OCI-M2 (cell line): ENCODE measurements at regions not wholly inside any gene's neighbourhood (a gene's known extent, or its start where the extent isn't known, plus 50 kb on each side); places are given as distances from the start of the nearest gene placed in this dataset.

Experiments
- DNase-seq: peaks from one replicate; lab custom pipeline; 2025; ENCODE audit not compliant: unreplicated experiment; lab: John Stamatoyannopoulos, UW

DNA sequence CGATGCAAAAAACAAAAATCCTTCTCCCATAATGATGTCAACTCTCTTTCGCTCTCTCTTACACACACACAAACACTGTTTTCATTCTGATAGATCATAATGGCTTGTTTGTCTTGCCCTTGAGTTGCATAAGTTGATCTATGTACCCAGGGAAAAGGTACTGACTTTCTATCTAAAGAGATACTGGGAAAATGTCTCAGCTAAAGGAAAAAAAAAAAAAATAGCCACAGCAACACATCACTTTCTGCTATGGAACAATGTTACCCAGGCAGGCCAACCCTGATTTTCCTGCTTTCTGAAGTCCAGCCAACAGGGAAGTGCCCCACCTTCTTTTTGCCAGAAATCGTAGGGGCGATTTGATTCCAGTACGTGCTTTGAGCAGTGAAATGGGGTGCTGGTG is 212.6 kb upstream of the ACTBL2 start:
- DNase-seq: no peak

DNA sequence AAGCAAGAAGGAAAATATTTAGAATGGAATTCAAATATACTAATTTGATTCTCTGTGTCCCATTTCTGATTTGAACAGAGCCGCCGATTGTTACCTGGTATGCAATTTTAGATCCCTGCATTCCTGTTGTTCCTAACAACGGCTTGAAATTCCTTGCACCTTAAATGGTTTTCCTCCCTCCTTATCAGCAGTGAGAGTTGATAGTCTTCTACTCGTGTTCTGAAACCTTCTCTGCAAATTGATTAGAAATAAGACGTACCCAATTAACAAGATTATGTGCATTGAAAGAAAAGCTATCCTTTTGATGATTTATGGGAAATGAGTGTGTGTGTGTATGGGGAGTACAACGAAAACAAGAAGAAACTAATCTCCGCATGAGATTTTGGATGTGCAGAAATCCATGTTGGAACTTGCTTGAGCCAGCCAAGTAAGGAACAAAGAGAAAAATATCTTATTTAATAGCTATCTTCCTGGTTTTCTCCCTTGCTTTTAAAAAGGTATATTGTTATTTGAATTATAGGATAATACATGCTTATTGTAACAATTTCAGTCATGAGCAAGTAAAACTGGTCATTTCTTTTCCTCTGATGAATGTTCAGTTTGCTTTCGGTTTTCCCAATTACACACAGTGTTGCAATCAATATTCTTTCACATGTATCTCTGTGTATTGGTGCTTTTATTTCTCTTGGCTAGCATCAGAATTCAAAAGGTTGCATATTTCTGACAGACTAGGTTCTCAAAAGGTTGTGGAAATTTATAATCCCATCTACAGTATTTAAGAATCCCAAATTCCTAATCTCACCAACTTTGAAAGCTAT is 211.1 kb upstream of the ACTBL2 start:
- no peak for DNase-seq

DNA sequence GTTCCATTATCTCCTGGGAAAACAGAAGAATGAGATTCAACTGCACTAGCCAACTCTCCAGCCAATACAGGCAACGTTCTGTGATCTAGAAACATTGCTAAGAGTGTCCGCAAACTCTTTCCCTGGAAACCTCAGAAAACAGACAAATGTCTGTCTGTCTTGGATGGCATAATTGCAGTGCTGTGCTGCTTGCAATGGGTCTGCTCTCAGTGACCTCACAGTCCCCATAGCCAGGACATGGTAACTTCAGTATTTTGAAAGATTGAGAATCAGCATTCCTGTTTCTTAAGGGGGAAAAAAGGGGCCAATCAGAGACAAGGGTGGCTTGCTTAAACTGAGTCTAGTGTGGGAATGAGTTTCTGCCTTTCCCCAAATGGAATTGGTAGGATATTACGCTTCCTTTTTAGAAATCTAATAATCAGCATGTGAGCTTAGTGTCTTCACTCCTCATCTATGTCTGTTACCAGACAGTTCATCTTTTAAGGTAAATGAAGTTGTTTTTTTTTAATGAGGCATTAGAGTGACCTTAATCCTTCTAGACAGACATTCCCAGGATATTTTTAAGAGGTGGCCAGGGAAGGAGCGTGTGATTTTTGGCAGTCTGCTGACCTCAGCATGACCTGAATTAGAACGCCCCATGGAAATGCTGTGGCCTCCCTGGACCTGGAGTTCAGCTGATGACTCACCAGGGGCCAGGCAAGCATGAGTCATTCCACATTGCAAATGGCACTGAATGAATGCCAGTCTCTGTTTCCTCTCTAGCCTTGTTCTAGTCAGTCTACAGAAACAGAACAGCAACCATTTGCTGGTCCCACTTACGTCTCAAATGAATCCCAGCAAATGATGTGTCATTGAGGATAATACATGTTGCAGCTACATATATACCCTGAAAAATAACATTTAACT is 210.2 kb upstream of the ACTBL2 start:
- no peak for DNase-seq

DNA sequence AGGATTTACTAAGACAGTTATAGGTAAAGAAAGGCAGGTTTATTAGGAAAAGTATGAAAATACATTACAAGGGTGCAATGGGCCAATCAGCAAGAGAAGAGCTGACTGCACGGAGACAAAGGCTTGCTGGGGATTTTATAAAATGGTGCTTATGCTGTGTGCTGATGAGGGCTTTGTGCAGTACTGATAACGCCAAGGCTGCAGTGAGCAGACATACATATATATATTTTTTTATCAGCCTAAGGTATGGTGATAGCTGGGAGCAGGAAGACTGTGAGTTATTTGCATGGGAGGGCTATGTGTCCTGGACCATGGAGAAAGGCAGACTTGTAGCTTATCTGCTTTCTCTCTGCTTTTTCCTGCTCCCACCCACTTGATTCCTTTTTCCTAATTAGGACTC is 208.1 kb upstream of the ACTBL2 start:
- DNase-seq: no peak

DNA sequence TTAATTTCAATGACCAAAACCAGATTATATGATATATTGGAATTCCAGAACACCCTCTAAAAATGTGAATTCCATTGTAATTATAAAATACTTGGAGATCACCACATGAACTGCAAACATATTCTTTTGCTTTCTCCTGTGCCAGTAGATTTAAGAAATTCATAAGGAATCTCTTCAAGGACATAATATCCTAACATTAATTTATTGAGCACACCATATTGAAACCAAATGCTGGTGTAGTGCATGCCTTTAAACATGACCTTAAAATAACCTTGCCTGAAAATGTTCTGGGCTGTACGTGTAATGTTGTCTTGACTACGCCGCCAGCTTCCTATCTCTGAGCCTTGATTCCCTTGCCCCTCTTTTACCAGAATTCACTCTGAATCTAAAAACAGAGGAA is 205.0 kb upstream of the ACTBL2 start:
- DNase-seq: no peak

DNA sequence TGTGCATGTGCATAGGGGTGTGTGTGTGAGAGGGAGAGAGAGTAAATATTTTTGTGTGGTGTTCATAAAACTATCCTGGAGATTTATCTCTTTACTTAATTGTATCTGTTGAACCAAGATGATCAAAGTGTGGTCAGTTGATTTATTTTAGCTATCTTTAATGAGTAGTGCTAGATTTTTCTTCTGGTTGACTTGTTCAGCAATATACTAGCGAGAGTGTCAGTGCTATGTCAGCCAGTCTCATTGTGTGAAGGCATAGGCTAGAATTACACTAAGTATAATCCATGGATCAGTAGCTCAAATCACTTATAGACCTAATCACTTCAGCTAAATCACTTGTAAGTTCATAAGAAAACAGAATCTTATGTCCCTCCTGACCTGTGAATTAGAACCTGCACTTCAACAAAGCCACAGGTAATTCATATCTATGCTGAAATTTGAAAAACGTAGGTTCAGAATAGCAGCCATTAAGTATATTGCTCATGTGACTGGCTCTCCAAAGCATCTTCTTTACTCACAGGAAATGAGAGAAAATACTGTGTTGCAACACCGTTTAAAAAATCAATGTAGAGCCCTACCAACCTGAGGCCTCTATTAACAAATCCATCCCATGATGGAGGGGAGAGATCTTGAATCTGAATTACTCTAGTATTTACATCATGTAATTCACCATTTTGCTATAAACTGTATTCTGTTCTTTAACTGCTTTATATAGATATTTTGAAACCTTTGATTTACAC is 203.1 kb upstream of the ACTBL2 start:
- DNase-seq: no peak

DNA sequence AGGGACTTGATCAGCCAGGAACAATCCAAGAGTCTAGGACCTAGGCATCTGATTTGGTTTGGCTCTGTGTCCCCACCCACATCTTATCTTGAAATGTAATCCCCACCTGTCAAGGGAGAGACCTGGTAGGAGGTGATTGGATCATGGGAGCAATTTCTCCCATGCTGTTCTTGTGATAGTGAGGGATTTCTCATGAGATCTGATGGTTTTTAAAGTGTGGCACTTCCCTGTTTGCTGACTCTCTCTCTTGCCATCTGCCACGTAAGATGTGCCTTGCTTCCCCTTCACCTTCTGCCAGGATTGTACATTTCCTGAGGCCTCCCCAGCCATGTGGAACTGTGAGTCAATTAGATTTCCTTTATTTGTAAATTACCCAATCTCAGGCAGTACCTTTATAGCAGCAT is 201.7 kb upstream of the ACTBL2 start:
- DNase-seq: no peak

DNA sequence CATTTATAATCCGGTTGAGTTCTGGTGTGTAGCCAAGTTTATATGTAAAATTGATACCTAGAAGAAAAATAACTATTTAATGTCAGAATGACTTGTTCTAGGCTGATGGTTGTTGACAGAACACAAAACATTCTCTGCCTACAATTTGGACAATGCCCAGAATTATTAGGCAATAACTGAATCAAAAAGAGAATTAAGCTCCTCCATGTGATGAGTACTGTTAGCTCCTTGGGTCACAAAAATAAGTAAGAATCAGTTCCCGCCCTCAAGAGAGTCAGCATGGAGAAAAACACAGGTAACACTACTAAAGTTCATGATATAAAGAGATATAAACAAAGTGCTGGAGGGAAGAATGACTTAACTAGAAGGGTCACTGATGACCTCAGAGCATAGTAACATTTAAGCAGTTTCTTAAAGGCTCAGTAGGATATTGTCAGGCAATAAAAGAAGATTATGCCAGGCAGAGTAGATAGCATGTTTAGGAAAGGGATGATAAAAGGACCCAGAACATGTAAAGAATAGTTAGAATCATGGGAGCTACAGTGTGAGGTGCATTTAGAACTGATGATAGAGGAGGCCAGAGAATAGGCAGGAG is 200.5 kb upstream of the ACTBL2 start:
- no peak for DNase-seq

DNA sequence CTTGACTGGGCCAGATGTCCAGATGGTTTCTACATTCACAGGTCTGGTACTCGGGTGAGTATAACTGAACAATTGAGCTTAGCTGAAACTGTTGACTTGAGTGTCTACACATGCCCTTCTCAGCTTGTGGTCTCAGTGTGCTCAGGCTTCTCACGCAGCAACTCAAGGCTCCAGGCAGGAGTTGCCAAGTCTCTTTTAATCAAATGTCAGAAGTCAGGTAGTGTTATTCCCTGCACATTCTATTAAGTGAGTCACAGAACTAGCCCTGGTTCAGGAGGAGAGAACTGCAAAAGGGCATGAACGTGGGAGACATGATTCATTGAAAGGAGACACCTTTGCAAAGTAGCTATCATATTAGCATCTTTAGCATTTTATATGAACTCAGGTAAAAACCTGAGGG is 199.3 kb upstream of the ACTBL2 start:
- no peak for DNase-seq

DNA sequence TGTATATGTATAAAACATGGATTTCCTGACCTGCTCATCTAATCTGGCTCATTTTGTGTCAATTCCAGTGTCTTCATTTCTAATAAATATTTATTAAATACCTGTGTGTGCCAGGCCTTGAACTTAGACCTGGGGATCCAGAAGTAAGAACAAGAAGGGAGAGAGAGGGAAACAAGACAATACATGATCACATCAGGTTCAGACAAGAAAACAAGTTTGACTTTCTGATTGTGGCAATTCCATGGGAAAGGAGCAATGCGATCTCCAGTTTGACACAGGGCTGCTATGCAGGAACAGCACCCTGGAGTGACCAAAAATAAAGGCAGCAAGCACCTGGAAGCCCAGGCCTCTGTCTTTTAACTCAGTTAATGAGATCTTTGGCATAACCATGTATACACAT is 198.1 kb upstream of the ACTBL2 start:
- DNase-seq: no peak

DNA sequence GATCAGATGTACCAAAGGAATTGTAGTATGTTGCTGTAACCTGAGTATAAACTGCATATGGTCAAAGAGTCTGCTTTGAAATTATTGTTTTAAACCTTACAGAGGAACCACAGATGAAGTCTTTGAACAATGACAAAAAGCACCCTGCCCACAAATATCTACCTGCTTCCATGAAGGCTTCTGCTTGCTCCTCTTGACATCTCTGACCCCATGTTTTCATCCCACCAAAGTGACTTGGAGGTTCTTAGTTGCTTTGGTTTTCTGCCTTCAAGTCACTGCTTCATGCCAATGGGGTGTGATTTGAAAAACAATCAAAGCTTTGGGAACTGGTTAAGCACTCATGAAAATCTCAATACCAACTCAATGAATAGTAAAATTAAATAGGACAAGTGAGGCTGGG is 194.6 kb upstream of the ACTBL2 start:
- no peak for DNase-seq

DNA sequence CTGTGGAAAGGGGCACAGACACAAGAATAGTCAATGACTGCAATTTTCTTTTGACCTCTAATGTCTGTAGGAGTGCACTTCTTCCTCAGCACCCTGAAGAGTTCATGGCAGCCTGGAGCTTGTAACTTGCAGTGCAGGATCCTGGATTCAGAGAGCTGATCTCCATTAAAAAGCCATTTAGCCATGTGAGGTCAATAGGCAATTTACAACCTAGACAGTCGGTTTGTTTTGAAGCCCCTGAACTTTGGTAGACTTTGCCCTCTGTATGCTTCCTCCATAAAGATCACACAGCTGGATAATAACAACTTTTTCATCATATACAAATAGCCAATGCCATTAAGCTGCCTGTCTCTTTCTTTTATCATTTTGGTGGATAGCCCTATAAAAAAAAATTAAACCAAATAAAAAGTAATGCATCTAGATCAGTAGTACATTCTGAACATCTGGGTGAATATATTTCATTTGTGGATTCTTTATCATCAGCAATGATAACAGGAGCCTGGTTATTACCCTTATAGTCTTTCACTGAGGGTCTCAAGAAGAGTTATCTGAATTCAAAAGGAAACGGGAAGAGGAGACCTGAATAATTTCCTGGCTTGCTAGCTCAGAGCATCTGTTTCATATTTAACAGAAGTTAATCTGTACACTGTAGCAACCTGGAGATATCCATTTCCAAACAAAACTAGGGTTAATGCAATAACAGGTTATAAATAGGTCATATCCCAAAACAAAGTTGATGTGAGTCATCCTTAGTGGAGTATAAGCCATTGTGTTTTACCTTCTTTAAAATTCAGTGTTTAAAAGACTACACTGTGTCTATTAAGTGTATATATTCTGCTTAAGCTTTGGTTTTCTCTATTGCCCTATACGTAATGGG is 193.8 kb upstream of the ACTBL2 start:
- no peak for DNase-seq

DNA sequence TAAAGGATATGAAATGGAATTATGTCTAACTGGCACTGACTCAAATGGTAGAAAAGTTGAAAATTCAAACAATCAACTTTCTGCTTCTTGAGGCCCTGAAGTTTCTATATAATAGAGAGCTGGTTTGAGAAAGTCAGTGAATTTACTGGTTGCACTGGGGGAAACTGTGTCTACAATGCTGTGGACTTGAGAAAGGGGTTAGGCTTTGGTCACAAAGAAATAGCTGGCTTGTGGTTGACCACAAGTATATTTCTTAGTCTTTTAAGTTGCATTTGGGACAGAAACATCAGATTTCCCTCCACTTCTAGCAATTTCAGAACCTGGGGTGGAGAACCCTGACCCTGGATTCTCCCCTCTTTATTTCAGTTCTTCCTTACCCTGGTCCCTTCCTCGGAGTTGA is 192.6 kb upstream of the ACTBL2 start:
- DNase-seq: no peak

DNA sequence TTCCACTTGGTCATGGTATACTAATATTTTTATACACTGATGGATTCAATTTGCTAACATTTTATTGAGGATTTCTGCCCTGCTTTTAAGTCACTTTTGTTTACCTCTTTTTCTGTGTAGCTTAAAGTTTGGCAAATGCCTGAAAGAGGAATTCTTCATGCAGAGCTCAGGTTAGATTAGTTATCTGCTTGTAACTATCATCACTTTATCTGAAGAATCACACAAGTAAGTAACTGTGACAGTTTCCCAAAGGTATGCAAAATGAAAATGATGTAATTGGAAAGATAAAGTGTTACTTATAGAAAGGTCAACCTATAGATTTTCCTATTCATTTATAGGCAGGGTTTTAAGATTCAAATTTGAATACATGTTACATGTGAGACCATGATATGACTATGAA is 188.8 kb upstream of the ACTBL2 start:
- no peak for DNase-seq

DNA sequence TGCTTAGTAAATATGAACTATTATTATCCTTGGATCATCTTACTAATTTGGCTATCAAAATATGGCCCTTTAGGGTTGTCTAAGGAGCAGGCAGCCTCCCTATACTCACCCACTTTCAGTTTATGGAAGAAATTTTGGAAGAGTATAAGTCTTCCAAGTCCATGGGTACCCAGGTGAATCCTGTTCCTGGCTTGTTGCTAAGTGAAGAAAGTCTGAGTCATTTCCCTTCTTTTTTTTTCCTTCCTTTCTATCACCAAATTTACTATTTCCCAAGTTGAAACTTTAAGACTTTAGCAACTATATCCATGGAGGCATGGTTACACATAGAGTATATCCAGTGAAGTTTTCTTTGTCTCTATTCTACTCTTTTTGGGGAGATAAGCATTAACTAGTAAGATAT is 184.0 kb upstream of the ACTBL2 start:
- no peak for DNase-seq

DNA sequence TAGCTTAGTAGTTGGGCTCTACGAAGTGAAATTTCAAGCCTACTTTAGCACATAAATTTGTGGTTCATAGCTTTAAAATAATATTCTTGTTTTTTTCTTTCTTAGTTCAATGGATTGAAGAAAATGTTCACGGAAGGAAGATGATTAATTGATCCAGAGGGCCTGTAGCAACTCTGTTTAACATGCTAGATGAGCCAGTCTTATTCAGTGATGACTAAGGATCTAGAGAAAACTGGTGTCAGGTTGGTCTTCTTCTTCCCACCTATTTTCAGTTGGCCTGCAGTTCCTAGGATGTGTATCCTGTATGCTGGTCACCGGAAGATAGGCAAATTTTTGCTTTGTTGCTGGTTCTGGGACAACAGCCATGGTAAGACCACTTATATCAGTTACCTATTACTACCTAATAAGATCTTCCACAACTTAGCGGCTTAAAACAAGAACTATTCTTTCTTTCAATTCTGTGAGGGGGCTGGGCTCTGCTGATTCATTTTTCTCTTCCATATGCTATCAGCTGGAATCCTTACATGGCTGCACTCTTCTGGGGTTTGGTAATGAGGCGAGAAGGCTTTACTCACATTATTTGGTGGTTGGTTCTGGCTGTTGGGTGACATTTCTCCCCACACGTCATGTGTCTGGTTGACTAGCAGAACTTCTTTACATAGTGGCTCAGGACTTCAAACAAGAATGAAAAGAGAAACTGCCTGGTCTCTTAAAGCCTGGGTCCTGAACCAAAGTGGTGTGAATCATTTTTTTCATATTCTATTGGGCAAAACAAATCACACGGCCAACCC is 182.7 kb upstream of the ACTBL2 start:
- DNase-seq: no peak

DNA sequence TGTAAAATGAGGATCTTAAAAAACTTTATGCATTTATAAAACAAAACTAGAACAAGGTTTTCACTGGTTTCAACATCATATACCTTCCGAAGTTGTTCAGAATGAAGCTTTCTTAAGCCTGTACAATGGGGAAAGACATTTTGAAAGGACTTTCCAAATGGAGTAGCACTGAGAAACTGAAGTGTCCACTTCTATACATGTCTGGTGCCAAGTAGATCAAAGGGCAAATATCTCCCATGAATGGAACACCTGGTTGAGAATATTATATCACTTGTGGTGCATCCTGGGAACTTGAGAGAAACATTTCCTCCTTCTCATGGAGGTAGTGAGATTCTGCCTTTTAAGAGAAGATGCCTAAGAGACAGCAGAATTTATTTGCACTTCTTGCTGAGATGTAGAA is 182.1 kb upstream of the ACTBL2 start:
- DNase-seq: no peak

DNA sequence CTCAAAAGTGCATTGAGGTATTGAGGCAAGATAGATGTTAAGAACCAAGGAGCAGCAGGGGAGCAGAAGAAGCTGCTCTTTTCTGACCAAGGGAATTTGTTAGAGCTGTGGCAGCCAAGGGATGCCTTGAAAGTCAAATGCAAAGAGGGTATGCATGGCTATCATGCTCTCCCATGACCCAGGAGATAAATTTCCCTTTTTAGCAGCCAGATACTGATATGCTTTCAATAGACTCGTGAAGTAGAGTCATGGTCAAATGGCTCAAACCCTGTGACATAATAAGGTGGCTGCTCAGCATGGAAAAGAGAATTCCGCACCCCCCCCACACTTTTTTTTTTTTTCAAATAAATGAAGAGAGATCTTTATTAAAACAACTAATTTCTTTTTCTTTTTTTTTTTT is 180.9 kb upstream of the ACTBL2 start:
- no peak for DNase-seq

DNA sequence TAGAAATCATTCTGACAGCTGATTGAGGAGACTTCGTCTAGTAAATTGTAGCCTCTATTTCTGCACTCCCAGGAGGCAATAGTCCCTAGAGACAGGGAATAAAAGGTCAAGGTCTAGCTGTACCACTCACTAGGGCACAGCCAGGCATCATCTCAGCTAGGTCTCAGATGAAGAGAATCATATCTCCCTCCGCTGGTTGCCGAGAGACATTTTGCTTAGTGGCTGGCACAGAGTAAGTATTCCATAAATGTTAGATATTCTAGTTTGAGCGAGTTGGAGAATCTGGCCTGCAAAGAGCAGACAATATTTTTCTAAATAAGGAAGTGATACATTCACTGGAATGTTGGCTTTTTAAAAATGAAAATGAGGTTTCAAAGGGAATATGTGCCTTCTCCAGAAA is 180.4 kb upstream of the ACTBL2 start:
- no peak for DNase-seq

DNA sequence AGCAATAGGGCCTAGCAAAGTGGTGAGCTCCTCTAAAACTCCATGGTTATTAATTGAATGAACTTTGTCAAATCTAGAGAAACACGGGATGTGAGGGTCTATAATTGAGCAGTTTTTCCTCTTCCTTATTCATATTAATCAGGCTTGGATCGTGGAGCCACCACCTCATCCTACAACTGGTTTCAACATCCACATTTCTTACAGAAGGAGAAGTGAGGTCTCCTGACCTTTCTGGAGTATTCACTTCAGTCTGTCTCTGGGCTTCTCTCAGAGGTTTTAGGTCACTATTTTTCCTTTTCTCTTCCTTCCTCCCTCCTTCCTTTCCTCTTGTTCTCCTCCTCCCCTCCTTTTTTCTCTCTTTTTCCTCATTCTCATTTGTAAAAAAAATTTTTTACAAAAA is 177.3 kb upstream of the ACTBL2 start:
- no peak for DNase-seq
